ENCODE measurements at regions not wholly inside any gene's neighbourhood (a gene's known extent, or its start where the extent isn't known, plus 50 kb on each side); places are given as distances from the start of the nearest gene placed in this dataset.

DNA sequence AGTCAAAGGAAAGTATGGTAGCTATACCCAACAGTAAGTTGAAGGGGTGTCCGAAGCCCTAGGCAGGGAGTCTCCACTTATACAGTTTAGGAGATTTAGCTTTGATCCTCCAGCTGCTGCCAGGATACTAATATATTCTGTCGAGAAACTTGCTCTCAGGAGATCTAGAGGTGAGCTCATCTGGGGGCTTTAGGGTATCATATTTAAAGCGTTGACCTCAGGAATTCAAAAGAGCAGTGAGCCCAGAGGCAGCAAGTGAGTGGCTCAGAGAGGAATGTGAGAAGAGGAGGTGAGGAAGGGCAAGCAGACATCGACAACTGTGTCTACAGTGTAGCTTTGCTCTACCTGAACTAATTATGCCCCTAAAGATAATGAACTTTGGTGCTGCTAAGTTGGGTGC, 245.1 kb upstream of the LRTM1 start:
- no peak for DNase-seq

DNA sequence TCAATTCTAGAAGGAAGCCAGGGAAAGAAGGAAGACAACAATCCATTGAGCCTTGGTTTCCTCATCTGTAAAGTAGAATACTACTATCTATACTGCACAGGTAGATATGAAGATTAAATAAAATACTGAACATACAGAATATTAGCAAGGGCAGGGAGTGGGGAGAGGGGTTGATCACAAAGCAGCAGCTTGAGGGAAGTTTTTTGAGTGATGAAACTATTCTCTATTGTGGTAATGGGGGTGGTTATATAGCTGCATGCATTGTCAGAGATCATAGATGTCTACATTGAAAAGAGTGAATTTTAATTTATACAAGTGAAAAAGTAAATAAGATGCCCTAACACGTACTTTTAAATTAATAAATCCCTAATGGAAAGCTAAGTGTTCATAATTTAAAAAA, 242.6 kb upstream of the LRTM1 start:
- no peak for DNase-seq

DNA sequence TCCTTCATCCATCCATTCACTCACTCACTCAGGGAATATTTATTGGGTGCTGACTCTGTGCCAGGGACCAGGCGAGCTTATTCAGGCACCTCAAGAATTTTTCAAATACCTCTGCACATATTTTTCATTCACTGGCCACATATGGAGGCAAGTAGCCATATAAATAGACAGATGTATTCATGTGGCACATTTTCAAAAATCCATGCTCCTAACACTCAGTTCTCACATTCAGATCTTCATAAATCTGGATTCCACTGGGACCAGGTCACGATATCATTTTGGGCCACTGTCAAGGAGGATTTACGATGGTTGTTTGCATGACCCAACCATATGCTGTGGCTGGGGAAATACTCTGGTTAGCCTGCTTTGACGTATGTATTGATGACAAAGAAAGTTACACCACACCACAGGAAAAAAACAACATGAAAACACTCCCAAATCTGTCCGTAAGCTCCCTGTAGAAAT, 241.8 kb upstream of the LRTM1 start:
- no peak for DNase-seq

DNA sequence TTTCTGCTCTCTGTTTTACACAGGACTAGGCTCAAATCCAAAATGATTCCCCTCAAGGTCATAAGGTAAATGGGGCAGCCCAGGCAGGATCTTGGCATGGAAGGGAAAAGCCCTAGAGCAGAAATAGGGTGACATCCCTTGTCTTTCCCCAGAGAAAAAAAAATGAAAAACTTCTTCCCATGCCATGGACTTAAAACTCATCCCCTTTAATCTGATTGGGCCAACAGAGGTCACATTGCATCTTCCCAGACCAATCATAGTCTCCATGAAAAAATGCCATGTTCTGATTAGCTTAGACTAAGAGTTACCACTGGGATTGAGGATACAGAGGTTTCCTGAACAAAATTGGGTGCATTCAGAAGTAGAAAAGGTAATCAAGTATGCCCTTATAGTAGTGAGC, 241.3 kb upstream of the LRTM1 start:
- DNase-seq, result no peak

DNA sequence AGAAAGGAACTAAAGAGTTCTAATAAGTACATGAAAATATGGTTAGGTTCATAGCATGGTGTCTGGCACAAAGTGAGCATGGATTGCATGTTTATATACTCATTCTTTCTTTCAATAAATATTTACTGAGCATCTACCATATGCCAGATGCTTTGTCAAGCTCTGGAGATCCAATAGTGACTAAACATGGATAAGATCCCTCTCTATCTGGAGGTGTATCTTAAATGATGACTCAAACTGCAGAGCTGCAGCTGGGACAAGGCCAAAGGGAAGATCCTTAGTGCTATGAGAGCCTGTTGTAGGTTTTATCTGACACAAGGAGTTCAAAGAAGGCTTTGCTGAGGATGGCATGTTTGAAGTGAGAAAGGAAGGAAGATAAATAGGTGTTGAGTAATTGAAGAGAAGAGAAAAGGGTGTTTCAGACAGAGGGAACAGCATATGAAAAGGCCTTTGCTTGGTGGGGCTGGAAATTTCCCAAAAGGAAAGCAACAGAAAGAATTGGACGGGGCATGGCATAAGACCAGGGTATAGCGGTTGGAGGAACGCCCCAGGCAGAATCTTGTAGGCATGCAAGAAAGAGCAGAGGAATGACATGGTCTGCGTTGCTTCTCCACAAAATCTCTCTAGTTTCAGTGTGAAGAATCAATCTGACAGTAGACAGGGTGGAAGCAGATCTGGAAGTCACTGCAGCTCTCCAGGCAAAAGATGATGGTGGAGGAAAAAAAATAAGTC, 239.9 kb upstream of the LRTM1 start:
- no peak for DNase-seq

DNA sequence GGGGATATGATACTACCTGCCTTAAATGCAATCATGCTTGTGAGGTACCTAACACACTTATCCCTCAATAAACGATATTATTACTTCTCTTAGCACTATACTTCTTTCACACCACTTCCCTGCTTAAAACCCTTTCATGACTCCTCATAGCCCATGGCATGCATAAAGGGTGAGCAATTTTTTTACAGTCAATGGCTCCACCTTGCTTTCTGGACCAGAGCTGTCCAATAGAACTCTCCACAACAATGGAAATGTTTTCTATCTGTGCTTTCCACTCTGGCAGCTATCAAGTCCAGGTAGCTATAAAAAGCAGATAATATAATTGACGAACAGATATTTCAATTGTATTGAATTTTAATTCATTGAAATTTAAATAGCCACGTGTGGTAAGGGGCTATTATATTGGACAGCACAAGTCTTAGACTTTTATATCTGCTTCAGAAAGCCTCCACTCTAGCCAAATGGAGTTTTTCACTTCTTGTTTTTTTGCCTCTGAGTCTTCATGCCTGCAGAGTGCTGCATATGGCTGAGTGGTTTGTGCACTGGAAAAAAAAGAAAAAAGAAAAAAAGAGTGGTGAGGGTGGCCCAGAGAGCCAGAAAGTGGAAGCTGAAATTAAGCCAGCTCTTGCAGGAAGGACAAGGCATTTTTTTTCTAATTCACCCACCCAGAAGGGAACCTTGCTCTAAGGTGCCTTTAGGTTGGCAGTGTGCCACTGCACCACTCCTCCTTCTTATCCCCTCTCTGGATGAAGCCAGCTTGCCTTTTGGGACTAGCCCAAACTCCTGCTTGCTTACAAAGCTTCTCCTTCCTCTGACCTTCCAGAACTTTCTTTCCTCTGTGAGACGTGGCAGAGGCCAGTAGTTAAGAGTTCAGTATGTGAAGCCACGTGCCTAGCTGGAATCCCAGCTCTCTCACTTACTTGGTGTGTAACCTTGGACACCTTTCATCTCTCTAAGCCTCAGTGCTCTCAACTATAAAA, 239.0 kb upstream of the LRTM1 start:
- no peak for DNase-seq

DNA sequence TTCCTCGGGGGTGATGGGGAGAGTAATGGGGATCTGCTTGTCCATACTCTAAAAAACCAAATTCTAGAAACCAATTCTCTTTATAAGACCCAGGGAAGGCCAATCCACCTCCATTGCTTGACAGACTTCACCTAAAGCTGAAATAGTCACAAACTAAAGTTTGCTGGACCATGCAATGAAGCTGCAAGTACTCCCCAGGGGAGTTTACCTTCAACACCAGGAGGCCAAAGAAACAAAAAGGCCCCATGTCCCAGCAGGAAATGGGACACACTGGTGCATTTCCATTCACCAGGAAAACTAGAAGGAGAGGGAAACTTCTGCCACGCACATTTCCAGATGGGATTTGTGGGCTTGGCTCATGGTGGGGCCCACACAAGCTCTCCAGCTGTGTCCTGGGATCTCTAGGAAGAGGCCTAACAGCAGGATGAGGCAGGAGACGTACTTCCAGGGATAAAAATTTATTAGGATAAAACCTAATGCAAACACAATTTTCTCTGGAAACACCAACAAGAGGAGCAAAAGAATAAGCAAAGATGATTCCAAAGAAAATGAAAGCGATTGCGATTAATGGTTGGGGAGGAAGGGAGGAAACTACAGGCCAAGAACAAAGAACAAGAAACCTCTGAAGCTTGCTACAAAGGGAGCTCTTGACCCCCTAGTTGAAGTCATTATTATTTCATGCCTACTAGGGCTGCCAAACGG, 238.0 kb upstream of the LRTM1 start:
- no peak for DNase-seq

DNA sequence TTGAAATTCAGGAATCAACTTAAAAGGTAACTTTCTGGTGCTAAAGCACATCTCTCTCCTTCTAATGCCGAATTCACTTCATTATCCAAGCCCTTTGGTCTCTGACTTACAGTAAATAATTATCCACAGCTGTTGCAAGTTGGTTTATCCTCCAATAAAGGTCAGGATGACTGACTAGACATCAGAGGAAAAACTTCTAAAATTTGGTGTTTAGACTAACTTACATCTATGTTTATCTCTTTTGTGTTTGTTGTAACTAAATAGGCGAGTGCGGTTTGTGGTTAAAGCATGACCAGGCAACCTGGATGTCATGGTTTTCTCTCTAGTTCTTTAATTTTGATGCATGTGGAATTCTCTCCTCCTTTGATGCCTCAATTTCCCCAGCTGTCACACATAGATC, 237.4 kb upstream of the LRTM1 start:
- no peak for DNase-seq

DNA sequence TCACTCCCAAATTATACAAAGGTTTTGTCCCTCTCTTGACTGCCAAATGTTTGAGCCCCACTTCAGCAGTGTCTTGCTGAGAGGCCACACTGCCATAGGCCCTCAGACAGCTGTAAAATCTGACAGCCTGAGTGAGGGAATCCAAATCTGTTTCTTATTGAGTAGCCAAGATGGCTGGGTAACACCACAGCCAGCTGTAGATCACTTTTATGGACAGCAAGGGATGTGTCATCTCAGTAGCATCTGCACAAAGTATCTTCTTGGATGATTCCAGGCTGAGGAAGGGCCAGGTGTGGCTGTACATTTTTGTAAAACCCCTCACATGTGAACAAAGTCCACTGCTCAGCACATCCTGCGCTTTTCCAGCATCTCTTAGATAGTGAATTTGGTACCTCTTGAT, 237.0 kb upstream of the LRTM1 start:
- no peak for DNase-seq

DNA sequence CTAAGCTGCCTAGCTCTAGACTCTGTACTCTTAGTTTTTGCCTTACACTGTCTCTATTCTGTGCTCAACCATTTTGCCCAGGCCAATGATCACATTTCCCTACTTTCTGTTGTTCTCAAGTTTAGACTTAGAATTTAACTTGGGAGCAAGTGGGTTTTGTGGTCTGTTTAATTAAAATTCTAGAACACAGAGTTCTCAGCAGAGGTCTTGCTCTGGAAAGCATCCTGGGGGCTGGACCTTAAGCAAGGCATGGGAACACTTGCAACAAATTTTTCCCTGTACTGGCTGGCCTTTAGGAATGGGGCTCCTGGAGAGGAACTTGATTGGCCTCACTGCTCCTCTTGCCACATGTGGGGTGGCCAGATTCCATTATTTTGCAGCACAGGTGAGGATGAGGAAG, 236.3 kb upstream of the LRTM1 start:
- no peak for DNase-seq

DNA sequence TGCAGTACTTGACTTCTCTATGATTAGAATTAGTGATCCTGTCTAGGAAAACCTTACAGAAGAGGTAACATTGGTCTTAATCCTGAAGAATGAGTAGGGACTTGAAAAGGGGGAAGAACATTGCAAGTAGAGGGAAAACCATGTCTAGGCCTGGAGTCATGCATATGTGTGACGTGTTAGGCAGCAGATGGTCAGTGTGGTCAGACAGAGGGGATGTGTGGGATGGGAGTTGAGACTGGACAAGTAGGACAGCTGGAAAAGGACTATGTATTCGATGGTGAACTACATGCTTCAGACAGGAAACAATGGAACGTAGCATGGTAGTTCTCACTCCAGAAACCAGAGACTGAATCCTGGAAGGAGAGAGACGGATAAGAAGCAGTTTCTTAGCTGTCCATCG, 235.6 kb upstream of the LRTM1 start:
- no peak for DNase-seq

DNA sequence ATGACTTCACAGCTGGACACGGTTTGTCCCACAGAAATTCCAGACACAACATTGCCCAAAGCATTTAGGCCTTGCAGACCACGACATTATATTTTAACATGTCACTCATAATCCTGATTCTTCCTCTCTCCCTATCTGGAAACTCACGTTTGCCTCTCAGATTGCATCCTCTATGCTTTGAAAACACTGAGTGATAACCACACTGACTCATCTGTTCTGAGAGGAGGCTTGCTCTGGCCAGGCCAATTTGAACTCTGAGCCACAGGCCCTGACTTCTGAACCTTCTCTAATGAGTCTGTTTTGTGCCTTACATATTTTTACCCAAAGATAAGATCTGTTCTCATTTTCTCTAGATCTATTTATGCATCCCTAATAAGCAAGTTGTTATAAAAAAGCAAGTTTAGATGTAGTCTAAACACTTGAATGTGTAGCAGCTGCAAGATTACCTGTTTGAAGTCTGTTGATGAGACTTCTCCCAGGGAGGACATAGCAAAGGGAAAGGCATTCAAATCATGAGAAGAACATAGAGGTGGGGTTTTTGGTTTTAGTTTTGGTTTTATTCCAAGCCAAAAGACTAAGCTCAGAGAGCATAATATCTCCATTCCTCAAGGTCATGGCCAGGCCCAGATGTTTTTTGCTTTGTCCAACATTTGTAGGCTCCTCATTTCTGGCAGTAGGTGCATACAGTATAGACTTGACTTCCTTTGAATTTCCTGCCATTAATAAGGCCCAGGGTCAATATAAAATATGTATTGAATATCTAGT, 234.4 kb upstream of the LRTM1 start:
- DNase-seq, result no peak

DNA sequence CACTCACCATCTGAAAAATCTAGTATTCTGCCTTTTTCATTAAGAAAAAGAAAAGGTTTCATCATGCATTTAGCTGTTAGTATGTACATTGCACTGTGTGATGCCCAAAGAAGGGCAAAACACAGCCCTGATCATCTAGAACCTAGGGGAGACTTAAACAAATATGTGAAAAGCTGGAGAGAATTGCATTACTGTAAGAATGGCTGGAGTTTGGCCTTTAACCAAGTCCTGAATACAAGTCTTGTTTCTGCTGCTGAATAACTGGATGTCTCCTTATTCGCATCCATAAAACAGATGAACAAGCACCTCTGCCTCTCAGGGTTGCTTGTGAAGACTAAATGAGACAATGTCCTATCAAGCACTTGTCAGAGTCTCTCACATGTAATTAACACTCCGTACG, 233.4 kb upstream of the LRTM1 start:
- no peak for DNase-seq

DNA sequence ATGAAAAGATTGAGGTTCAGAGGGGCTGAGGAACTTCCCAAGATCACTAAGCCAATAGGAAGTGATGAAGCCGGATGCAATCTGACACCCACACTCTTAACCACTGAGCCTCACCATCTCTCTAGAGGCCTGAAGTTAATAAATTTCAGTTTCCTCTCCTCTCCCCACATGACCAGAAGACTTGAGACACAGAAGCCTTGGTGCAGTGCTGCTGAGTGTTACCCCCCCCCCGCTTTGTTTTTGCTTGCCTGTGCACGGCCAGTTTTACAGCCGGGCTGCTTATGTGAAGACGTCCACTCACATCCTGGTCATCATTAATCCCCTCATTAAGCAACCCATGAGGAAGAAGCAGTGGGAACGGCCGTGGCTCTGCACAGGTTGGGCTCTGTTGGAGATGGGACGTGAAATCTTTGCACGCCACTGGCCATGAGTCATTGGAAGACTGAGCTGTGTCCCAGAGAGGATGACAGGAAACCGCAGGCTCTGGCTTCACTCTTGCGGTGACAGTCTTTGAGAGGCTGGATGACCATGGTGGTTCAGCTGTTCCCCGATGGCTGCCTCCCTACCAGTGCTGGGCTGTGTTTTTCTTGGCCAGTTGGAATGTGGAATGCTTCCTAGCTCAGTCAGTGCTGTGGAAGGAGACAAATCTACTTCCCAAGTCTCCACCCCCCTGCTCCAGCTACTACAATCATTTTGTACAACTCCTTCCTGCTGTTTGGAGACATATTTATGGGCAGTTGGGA, 232.6 kb upstream of the LRTM1 start:
- DNase-seq, result no peak

DNA sequence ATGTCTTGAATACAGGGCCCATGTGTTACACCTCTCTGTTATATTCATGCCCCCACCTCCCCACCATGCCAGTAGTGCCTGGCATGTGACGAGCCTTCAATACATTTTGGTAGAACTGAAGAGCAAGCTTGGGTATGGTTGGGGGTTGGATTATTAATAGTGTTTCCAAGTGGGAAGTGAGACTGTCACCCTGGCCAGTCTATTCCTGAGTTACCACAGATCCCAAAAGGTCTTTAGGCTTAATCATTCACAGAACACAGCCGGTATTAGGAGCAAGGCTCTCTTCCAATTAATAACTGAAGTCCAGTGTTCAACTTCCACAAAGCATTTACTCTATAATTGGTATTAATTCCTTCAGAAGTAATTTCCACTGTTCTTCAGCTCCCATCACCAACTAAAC, 231.9 kb upstream of the LRTM1 start:
- no peak for DNase-seq

DNA sequence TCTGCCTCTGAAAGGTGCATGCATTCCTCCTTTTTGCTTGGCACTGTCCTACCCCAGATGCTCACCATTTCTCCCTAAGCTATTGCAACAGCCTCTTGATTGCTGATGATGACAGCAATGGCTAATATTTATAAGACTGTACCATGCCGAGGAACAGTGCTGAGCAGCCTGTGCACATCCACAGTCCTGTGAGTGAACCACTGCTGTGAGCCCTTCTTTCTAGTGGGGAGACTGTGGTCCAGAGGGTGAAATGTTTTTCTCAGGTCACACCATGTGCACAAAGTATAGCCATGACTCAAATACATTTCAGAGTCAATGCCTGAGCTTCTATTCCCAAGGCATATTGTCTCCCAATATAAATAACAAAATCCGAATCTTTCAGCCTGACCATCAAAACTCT, 231.2 kb upstream of the LRTM1 start:
- DNase-seq, result no peak

DNA sequence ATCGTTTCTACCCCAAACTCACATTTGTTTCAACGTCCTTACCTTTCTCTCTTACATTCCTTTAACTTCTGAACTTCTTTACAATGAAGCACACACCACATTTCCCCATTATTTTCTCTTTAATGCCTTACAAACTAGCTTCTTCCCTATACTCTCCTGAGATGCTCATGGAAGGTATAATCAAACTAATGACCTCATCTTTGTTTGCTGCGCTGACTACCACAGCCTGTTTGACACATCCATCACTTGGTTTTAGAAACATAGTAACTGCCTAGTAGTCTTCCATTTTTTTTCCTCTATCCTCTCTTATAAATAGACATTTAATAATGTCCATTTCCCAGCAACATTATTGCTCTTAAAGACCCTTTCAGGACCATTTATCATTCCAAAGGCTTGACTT, 230.5 kb upstream of the LRTM1 start:
- DNase-seq, result no peak

DNA sequence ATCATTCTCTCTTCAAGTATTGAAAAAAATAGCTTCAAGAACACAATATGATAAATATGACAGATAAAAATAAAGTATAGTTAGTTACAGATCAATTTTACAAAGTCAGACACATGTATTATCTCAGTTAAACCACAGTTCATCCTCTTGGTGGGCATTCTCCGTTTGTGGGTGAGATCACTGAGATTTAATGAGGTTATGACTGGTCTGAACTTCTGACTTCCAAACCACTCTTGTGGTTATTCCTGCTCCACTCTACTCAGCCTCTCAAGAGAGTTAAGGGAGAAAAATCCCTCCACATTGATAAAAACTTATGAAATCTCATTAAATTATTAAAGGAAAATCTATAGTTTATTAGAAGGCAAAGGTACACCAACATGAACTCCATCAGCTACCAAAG, 229.9 kb upstream of the LRTM1 start:
- DNase-seq, result no peak

DNA sequence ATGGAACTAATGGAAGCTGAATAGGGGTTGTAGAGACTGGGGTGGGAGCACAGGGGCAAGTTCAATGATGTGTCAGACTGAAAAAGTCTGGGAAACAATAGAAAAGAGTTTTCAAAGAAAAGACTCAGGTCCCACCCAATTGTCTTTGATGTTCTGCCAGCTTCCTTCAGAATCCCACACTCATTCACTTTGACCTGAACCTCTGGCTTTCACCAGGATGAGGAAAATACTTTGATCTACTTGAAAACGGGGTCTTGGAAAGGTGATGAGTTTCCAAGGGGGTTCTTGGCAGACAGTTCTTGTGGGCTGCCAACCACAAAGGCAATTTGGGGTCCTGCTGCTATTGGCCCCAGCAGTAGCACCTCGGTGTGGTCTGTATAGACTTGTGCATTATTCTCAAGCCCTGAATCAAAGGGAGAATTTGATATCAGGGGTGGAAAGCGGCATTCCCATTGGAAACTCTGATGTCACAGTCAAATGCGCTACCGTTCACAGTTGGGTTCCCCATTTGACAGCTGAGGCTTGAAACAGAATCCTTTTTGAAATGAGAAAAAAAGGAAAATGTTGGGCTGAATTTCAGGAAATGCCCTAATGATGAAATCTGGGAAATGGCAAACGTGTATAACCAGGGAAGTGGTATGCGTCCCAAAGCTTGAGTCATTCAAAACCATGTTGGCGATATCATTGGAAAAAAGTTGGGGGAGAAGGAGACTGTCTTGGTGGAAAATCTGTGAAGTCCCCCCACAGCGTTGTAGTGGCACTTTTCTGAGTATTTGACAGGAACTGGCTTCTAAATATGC, 229.2 kb upstream of the LRTM1 start:
- no peak for DNase-seq

DNA sequence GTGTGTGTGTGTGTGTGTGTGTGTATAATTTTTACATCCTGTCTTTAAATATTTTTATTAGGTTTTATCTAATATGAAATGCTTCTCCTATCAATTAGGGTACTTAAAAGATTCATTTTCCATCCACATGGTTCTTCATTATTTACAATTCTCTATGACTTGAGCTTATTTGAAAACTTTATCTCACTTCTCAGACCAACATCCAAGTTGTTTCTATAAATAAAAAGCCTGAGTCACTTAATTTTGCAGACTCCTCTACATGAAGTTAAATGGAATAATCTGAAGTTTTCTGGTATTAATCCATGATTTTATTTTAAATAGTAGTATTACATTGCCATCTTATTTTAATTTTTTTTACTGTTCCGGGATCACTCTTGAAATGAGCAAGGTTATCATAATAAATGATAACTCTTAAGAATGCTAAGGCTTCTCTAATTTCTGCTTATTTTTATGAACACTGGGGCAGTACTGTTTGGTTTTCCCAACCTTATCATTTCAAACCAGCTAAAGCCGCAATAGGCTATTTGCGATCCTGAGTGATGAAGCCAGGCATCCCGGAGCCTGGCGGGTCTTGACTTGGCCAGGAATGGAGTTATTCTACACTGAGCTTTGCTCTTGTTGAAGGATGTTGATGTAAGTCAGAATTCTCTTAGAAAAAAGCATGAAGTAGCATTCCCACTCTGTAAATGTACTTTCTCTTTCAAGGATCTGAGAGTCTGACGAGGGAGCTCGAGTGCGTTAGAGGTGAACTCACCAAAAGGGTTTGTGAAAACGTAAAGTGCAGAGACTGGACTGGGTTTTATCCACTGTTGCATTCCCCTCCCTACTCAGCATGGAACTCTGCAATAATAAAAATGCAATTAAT, 220.2 kb upstream of the LRTM1 start:
- no peak for DNase-seq
